SK-N-SH (cell line): ENCODE measurements at regions not wholly inside any gene's neighbourhood (a gene's known extent, or its start where the extent isn't known, plus 50 kb on each side); places are given as distances from the start of the nearest gene placed in this dataset.
A peak's percentile ranks its signal among the peaks of the same experiment; 100 is the strongest.

Source experiments
- CTCF ChIA-PET: fragments of 300-600, 350-600 bp; formaldehyde crosslinking; extraction: SDS; loops from one replicate; lab custom pipeline; 2021; lab: Yijun Ruan, JAX
- POLR2A ChIA-PET: fragments of 350-600 bp; sonication (Branson Sonifier 250); formaldehyde crosslinking; extraction: SDS; loops from one replicate; lab custom pipeline; 2020; ENCODE audit warnings: antibody characterized with exemption, inconsistent platforms; lab: Yijun Ruan, JAX
- DNase-seq: peaks from one replicate; pipeline ENCODE4 v3.0.0; 2012
- H2AFZ ChIP-seq: fragments of 200-600 bp; sonication (generic); 2 replicates; pipeline ENCODE4 v1.8.1; 2016; ENCODE audit warnings: antibody characterized with exemption, mild to moderate bottlenecking, low read depth
- H3F3A ChIP-seq: fragments of 200-600 bp; sonication (generic); replicated peaks from 2 replicates; pipeline ENCODE3; 2016; ENCODE audit warnings: antibody characterized with exemption, mild to moderate bottlenecking; ENCODE audit not compliant: insufficient read depth
- H3K27ac ChIP-seq, 2 experiments: fragments of 200-500 bp in 1 of 2; fragments of 200-600 bp in 1 of 2; sonication (Bioruptor generic) in 1 of 2; sonication (generic), shearing (Covaris generic) in 1 of 2; 2 replicates each; pipeline versions ENCODE4 v1.5.1 to v1.6.1; 2014 to 2016; ENCODE audit warnings: low read depth in 2 of 2, inconsistent platforms in 1 of 2, low read length in 1 of 2, mild to moderate bottlenecking in 1 of 2, mixed read lengths in 1 of 2
- H3K27me3 ChIP-seq: fragments of 200-600 bp; sonication (generic), shearing (Covaris generic); 2 replicates; pipeline ENCODE4 v1.6.1; 2016; ENCODE audit warnings: mixed run types; ENCODE audit not compliant: insufficient read depth
- H3K36me3 ChIP-seq, 2 experiments: fragments of 200-500 bp in 1 of 2; fragments of 200-600 bp in 1 of 2; sonication (Bioruptor generic) in 1 of 2; sonication (generic) in 1 of 2; replicated peaks in 1 of 2; 2 replicates each; pipeline versions ENCODE3 to v1.5.1; 2014 to 2016; ENCODE audit warnings: low read length in 1 of 2, mild to moderate bottlenecking in 1 of 2; ENCODE audit not compliant: insufficient read depth in 2 of 2, control insufficient read depth in 1 of 2
- H3K4me1 ChIP-seq, 2 experiments: fragments of 200-500 bp in 1 of 2; fragments of 200-600 bp in 1 of 2; sonication (Bioruptor generic) in 1 of 2; sonication (generic), shearing (Covaris generic) in 1 of 2; 2 replicates each; pipeline versions ENCODE4 v1.5.1 to v1.6.1; 2014 to 2016; ENCODE audit warnings: low read depth in 1 of 2, low read length in 1 of 2, mixed run types in 1 of 2; ENCODE audit not compliant: insufficient read depth in 2 of 2, control insufficient read depth in 1 of 2
- H3K4me2 ChIP-seq: fragments of 200-600 bp; sonication (generic), shearing (Covaris generic); 2 replicates; pipeline ENCODE4 v1.6.1; 2017; ENCODE audit warnings: mixed run types
- H3K4me3 ChIP-seq, 2 experiments: fragments of 200-500 bp in 1 of 2; fragments of 200-600 bp in 1 of 2; sonication (Bioruptor generic) in 1 of 2; sonication (generic), shearing (Covaris generic) in 1 of 2; 2 replicates each; pipeline versions ENCODE4 v1.5.1 to v1.8.1; 2014 to 2016; ENCODE audit warnings: low read depth in 2 of 2, inconsistent platforms in 1 of 2, low read length in 1 of 2, mild to moderate bottlenecking in 1 of 2, mixed read lengths in 1 of 2, moderate library complexity in 1 of 2
- H3K79me2 ChIP-seq: fragments of 200-600 bp; sonication (generic); 2 replicates; pipeline ENCODE4 v1.8.1; 2017; ENCODE audit warnings: mild to moderate bottlenecking; ENCODE audit not compliant: insufficient read depth
- H3K9ac ChIP-seq: fragments of 200-600 bp; sonication (generic); 2 replicates; pipeline ENCODE4 v1.6.1; 2017; ENCODE audit warnings: mixed run types
- H3K9me2 ChIP-seq: fragments of 200-600 bp; sonication (generic); 2 replicates; pipeline ENCODE4 v1.6.1; 2017; ENCODE audit warnings: mixed run types
- H3K9me3 ChIP-seq: fragments of 200-600 bp; sonication (generic); 2 replicates; pipeline ENCODE4 v1.6.1; 2017; ENCODE audit warnings: mixed run types, mild to moderate bottlenecking, moderate library complexity
- H4K20me1 ChIP-seq: fragments of 200-600 bp; sonication (generic); 2 replicates; pipeline ENCODE4 v1.6.1; 2017; ENCODE audit warnings: mild to moderate bottlenecking, mixed run types; ENCODE audit not compliant: insufficient read depth
- CHD2 ChIP-seq: fragments of 150-350 bp; IDR thresholded peaks from 2 replicates; pipeline ENCODE4 v1.6.1; 2018; ENCODE audit warnings: low read length; ENCODE audit not compliant: partially characterized antibody
- ELF1 ChIP-seq: IDR thresholded peaks from 2 replicates; pipeline ENCODE4 v1.4.0; 2012
- EP300 ChIP-seq, 2 experiments: IDR thresholded peaks; 2 replicates each; pipeline versions ENCODE4 v1.4.0 to v1.6.1; 2012; ENCODE audit warnings: borderline replicate concordance in 1 of 2, low read depth in 1 of 2, low read length in 1 of 2
- FOSL2 ChIP-seq: IDR thresholded peaks from 2 replicates; pipeline ENCODE4 v1.4.0; 2012; ENCODE audit warnings: low read depth, mild to moderate bottlenecking, moderate library complexity, borderline replicate concordance
- FOXM1 ChIP-seq: IDR thresholded peaks from 2 replicates; pipeline ENCODE4 v1.4.0; 2012; ENCODE audit warnings: low read depth, mild to moderate bottlenecking
- GABPA ChIP-seq: IDR thresholded peaks from 2 replicates; pipeline ENCODE4 v1.4.0; 2012; ENCODE audit warnings: low read depth, mild to moderate bottlenecking
- GATA2 ChIP-seq: sonication (generic); formaldehyde crosslinking; IDR thresholded peaks from 2 replicates; pipeline ENCODE4 v1.5.0; 2020; ENCODE audit warnings: mild to moderate bottlenecking, missing genetic modification reagents
- JUND ChIP-seq: IDR thresholded peaks from 2 replicates; pipeline ENCODE4 v1.4.0; 2012
- MEF2A ChIP-seq: IDR thresholded peaks from 2 replicates; pipeline ENCODE4 v1.4.0; 2012; ENCODE audit warnings: low read depth, borderline replicate concordance
- NFIC ChIP-seq: IDR thresholded peaks from 2 replicates; pipeline ENCODE4 v1.4.0; 2012; ENCODE audit warnings: borderline replicate concordance
- POLR2AphosphoS5 ChIP-seq: IDR thresholded peaks from 2 replicates; pipeline ENCODE4 v1.6.1; 2012; ENCODE audit warnings: low read depth, low read length
- RAD21 ChIP-seq: IDR thresholded peaks from 2 replicates; pipeline ENCODE4 v1.6.1; 2012; ENCODE audit warnings: mild to moderate bottlenecking, low read length
- RCOR1 ChIP-seq: fragments of 150-350 bp; IDR thresholded peaks from 2 replicates; pipeline ENCODE4 v1.6.1; 2017; ENCODE audit warnings: antibody characterized with exemption, low read length
- RFX5 ChIP-seq: IDR thresholded peaks from 2 replicates; pipeline ENCODE4 v1.6.1; 2012; ENCODE audit warnings: mild to moderate bottlenecking, improper control_type of control experiment, low read length
- RXRA ChIP-seq: IDR thresholded peaks from 2 replicates; pipeline ENCODE4 v1.4.0; 2012; ENCODE audit warnings: low read depth, mild to moderate bottlenecking, borderline replicate concordance
- SIN3A ChIP-seq: IDR thresholded peaks from 2 replicates; pipeline ENCODE4 v1.6.1; 2012; ENCODE audit warnings: low read depth, mild to moderate bottlenecking, low read length, moderate library complexity, borderline replicate concordance
- TAF1 ChIP-seq: IDR thresholded peaks from 2 replicates; pipeline ENCODE4 v1.6.1; 2012; ENCODE audit warnings: low read depth, mild to moderate bottlenecking, low read length, moderate library complexity, borderline replicate concordance
- TCF12 ChIP-seq: IDR thresholded peaks from 2 replicates; pipeline ENCODE4 v1.4.0; 2012
- USF1 ChIP-seq: IDR thresholded peaks from 2 replicates; pipeline ENCODE4 v1.4.0; 2012; ENCODE audit warnings: low read depth, borderline replicate concordance
- WGBS: methylation state at CpG from one replicate; pipeline ENCODE4 v1.1.6; 2017; ENCODE audit warnings: low lambda C conversion rate; 5-methylcytosine and 5-hydroxymethylcytosine counted together
- TF ChIP-seq, protein P1 (sequence below): IDR thresholded peaks from 2 replicates; pipeline ENCODE4 v1.4.0; 2012; ENCODE audit warnings: low read depth, borderline replicate concordance
- TF ChIP-seq, protein P2 (sequence below): fragments of 150-350 bp; IDR thresholded peaks from 2 replicates; pipeline ENCODE4 v1.6.1; 2016; ENCODE audit warnings: mild to moderate bottlenecking, low read depth, low read length
- TF ChIP-seq, protein P3 (sequence below): IDR thresholded peaks from 2 replicates; pipeline ENCODE4 v1.4.0; 2012; ENCODE audit warnings: low read depth

DNA sequence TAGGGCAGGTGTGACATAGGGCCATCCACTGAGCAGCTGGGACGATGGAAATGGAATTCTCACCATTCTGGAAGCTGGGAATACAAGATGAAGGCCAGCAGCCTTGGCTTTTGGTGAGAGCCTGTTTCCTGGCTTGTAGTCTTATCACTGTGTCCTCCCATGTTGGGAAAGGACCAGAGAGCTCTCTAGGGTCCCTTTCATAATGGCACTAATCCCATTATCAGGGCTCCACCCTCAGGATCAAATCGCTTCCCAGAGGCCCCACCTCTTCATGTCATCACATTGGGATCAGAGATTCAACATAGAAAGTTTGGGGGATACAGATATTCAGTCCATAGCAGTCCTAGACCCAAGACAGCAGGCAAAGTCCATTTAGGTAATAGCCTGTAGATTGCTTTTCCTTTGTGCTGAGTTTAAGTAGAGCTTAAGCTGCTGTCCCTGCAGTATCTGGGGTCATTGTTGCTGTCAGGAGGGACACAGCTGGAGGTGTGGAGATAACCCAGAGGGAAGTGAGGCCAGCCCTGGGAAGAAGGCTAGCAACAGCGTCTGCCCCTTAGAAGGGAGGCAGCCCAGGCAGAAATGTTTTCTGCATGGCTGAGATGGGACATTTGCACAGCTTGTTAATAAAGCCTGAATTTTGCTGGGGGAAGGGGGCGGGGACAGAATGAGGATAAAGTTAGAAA, 136.5 kb upstream of the GPR12 start:
- H3K9me3 ChIP-seq, result no peaks in the 10 kb centered on the region
- H3K9ac ChIP-seq, result no peak overlapping the region
- H3K4me3 ChIP-seq, result no peak overlapping the region
- CTCF ChIA-PET, result interaction anchor here (1.4 to 1.8 kb wide), 3 partner anchors 16 to 34 kb away, joined by 4 to 11 read pairs (median 6); no protein-coding TSS in a partner anchor
- H2AFZ ChIP-seq, result no peak overlapping the region
- no peaks in the 10 kb centered on the region for H3K79me2 ChIP-seq
- no peaks in the 10 kb centered on the region for H3K36me3 ChIP-seq
- H3K27me3 ChIP-seq, result no peaks in the 10 kb centered on the region
- H3K4me2 ChIP-seq, result no peak overlapping the region
- no peaks in the 10 kb centered on the region for H3F3A ChIP-seq
- no peak overlapping the region for H3K27ac ChIP-seq
- H3K9me2 ChIP-seq, result no peaks in the 10 kb centered on the region
- peaks cover 0 to 27% of the 10 kb centered on the region in 2 experiments; a peak in 1 of 4 replicates for H3K4me1 ChIP-seq
- TF ChIP-seq RAD21 (no peak), RCOR1 (no peak), MEF2A (no peak), GATA2 (CRISPR knock-in tag) (no peak)
- TF ChIP-seq, all 33 proteins: peak for 0
- POLR2A ChIA-PET, result no interaction called here
- 15% methylated on average over 4 of the region's 4 CpGs for WGBS
- DNase-seq, result peak; percentile 41
- no peaks in the 10 kb centered on the region for H4K20me1 ChIP-seq

- H3K9me3 ChIP-seq, result no peaks in the 10 kb centered on the region
- H3K27me3 ChIP-seq, result no peaks in the 10 kb centered on the region
- ChIA-PET POLR2A (no interaction called here), CTCF (no interaction called here)
- no peak overlapping the region for H3K9ac ChIP-seq
- no peak overlapping the region for H3K27ac ChIP-seq
- no peak for DNase-seq
- no peaks in the 10 kb centered on the region for H3K79me2 ChIP-seq
- no peaks in the 10 kb centered on the region for H3K9me2 ChIP-seq
- 60% methylated on average over 15 of the region's 15 CpGs for WGBS
- H3K4me1 ChIP-seq, result peaks cover 0 to 27% of the 10 kb centered on the region in 2 experiments; a peak in 1 of 4 replicates
- H3K36me3 ChIP-seq, result no peaks in the 10 kb centered on the region
- H3K4me2 ChIP-seq, result no peak overlapping the region
- no peaks in the 10 kb centered on the region for H4K20me1 ChIP-seq
- no peak overlapping the region for H3K4me3 ChIP-seq
- H2AFZ ChIP-seq, result no peak overlapping the region
- no peaks in the 10 kb centered on the region for H3F3A ChIP-seq
- TF ChIP-seq CHD2, result no peak
- no peak for TF ChIP-seq NFIC
- no peak for TF ChIP-seq TAF1
- no peak for TF ChIP-seq FOSL2
- no peak for TF ChIP-seq POLR2AphosphoS5
- TF ChIP-seq EP300 (IDR thresholded peaks at IDR 0.05; ENCODE audit: borderline replicate concordance in 1 of 2, low read depth in 1 of 2, low read length in 1 of 2), result no peak
- TF ChIP-seq, protein P1, sequence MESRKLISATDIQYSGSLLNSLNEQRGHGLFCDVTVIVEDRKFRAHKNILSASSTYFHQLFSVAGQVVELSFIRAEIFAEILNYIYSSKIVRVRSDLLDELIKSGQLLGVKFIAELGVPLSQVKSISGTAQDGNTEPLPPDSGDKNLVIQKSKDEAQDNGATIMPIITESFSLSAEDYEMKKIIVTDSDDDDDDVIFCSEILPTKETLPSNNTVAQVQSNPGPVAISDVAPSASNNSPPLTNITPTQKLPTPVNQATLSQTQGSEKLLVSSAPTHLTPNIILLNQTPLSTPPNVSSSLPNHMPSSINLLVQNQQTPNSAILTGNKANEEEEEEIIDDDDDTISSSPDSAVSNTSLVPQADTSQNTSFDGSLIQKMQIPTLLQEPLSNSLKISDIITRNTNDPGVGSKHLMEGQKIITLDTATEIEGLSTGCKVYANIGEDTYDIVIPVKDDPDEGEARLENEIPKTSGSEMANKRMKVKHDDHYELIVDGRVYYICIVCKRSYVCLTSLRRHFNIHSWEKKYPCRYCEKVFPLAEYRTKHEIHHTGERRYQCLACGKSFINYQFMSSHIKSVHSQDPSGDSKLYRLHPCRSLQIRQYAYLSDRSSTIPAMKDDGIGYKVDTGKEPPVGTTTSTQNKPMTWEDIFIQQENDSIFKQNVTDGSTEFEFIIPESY, result no peak
- no peak for TF ChIP-seq TCF12
- TF ChIP-seq MEF2A, result no peak
- TF ChIP-seq RXRA, result no peak
- no peak for TF ChIP-seq JUND
- TF ChIP-seq RFX5, result no peak
- TF ChIP-seq, protein P2, sequence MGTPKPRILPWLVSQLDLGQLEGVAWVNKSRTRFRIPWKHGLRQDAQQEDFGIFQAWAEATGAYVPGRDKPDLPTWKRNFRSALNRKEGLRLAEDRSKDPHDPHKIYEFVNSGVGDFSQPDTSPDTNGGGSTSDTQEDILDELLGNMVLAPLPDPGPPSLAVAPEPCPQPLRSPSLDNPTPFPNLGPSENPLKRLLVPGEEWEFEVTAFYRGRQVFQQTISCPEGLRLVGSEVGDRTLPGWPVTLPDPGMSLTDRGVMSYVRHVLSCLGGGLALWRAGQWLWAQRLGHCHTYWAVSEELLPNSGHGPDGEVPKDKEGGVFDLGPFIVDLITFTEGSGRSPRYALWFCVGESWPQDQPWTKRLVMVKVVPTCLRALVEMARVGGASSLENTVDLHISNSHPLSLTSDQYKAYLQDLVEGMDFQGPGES, result no peak
- no peak for TF ChIP-seq SIN3A
- TF ChIP-seq, protein P3, sequence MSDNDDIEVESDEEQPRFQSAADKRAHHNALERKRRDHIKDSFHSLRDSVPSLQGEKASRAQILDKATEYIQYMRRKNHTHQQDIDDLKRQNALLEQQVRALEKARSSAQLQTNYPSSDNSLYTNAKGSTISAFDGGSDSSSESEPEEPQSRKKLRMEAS, result no peak
- TF ChIP-seq GABPA, result no peak
- no peak for TF ChIP-seq USF1
- no peak for TF ChIP-seq FOXM1
- no peak for TF ChIP-seq ELF1
Observed at GRCh38 chr13:26895808-26896466, 135.4 kb upstream of the GPR12 start.
